H9 (cell line): ENCODE measurements at regions not wholly inside any gene's neighbourhood (a gene's known extent, or its start where the extent isn't known, plus 50 kb on each side); places are given as distances from the start of the nearest gene placed in this dataset.

Experiments
- DNase-seq: peaks from one replicate; pipeline ENCODE4 v3.0.0-alpha.2; 2017
- H2AFZ ChIP-seq: one replicate; pipeline ENCODE4 v1.6.1; 2013; ENCODE audit warnings: mild to moderate bottlenecking, low read length, control low read depth, moderate library complexity
- H2AK5ac ChIP-seq: 2 replicates; pipeline ENCODE4 v1.6.1; 2013; ENCODE audit warnings: low read length, control low read depth, mixed read lengths; ENCODE audit not compliant: insufficient read length
- H2BK120ac ChIP-seq: one replicate; pipeline ENCODE4 v1.6.1; 2013; ENCODE audit warnings: low read depth, mild to moderate bottlenecking, low read length, control low read depth, inconsistent platforms; ENCODE audit not compliant: poor library complexity, severe bottlenecking
- H2BK12ac ChIP-seq: 2 replicates; pipeline ENCODE4 v1.6.1; 2013; ENCODE audit warnings: low read length, control low read depth, mixed read lengths, low read depth; ENCODE audit not compliant: insufficient read length
- H2BK15ac ChIP-seq: 2 replicates; pipeline ENCODE4 v1.6.1; 2013; ENCODE audit warnings: low read depth, low read length, control low read depth
- H2BK20ac ChIP-seq: one replicate; pipeline ENCODE4 v1.6.1; 2013; ENCODE audit warnings: low read depth, mild to moderate bottlenecking, low read length, control low read depth, inconsistent platforms; ENCODE audit not compliant: poor library complexity, severe bottlenecking
- H2BK5ac ChIP-seq: 2 replicates; pipeline ENCODE4 v1.6.1; 2013; ENCODE audit warnings: low read length, control low read depth, mixed read lengths; ENCODE audit not compliant: insufficient read length
- H3K14ac ChIP-seq: 2 replicates; pipeline ENCODE4 v1.6.1; 2013; ENCODE audit warnings: low read length, control low read depth; ENCODE audit not compliant: insufficient read depth
- H3K18ac ChIP-seq: 2 replicates; pipeline ENCODE4 v1.6.1; 2013; ENCODE audit warnings: low read depth, mild to moderate bottlenecking, mixed read lengths, low read length, control low read depth; ENCODE audit not compliant: insufficient read length
- H3K23ac ChIP-seq: 2 replicates; pipeline ENCODE4 v1.6.1; 2013; ENCODE audit warnings: low read length, control low read depth, mixed read lengths, low read depth; ENCODE audit not compliant: insufficient read length
- H3K23me2 ChIP-seq: 2 replicates; pipeline ENCODE4 v1.6.1; 2013; ENCODE audit warnings: low read depth, mild to moderate bottlenecking, mixed read lengths, low read length, control low read depth; ENCODE audit not compliant: insufficient read length, poor library complexity, severe bottlenecking
- H3K27ac ChIP-seq: 2 replicates; pipeline ENCODE4 v1.5.1; 2013; ENCODE audit warnings: low read length, control low read depth, mixed read lengths, low read depth; ENCODE audit not compliant: insufficient read length
- H3K27me3 ChIP-seq: 2 replicates; pipeline ENCODE4 v1.6.1; 2013; ENCODE audit warnings: low read length, control low read depth, inconsistent platforms; ENCODE audit not compliant: insufficient read depth
- H3K4ac ChIP-seq: 2 replicates; pipeline ENCODE4 v1.6.1; 2013; ENCODE audit warnings: low read depth, mild to moderate bottlenecking, control low read depth, inconsistent platforms, low read length, moderate library complexity
- H3K4me1 ChIP-seq: 2 replicates; pipeline ENCODE4 v1.6.1; 2013; ENCODE audit warnings: low read length, control low read depth, inconsistent platforms; ENCODE audit not compliant: insufficient read depth
- H3K4me2 ChIP-seq: 2 replicates; pipeline ENCODE4 v1.6.1; 2013; ENCODE audit warnings: low read length, control low read depth, mixed read lengths; ENCODE audit not compliant: insufficient read length, insufficient read depth
- H3K56ac ChIP-seq: 2 replicates; pipeline ENCODE4 v1.6.1; 2013; ENCODE audit warnings: low read depth, mild to moderate bottlenecking, mixed read lengths, low read length, control low read depth; ENCODE audit not compliant: insufficient read length
- H3K79me1 ChIP-seq: 2 replicates; pipeline ENCODE4 v1.6.1; 2013; ENCODE audit warnings: low read depth, mild to moderate bottlenecking, moderate library complexity, low read length, control low read depth, inconsistent platforms; ENCODE audit not compliant: insufficient read depth, poor library complexity, severe bottlenecking
- H3K79me2 ChIP-seq: 2 replicates; pipeline ENCODE4 v1.6.1; 2013; ENCODE audit warnings: low read length, control low read depth, inconsistent platforms; ENCODE audit not compliant: insufficient read depth
- H3K9ac ChIP-seq: 2 replicates; pipeline ENCODE4 v1.6.1; 2013; ENCODE audit warnings: low read length, control low read depth, mixed read lengths; ENCODE audit not compliant: insufficient read length; ENCODE audit errors: extremely low read depth
- H3K9me3 ChIP-seq: one replicate; pipeline ENCODE4 v1.6.1; 2013; ENCODE audit warnings: low read depth, low read length, inconsistent platforms; ENCODE audit not compliant: control insufficient read depth
- H3T11ph ChIP-seq: one replicate; pipeline ENCODE4 v1.6.1; 2013; ENCODE audit warnings: mild to moderate bottlenecking, low read length, control low read depth, inconsistent platforms
- H4K20me1 ChIP-seq: one replicate; pipeline ENCODE4 v1.6.1; 2013; ENCODE audit not compliant: control insufficient read depth, insufficient read length, insufficient read depth
- H4K5ac ChIP-seq: 2 replicates; pipeline ENCODE4 v1.6.1; 2013; ENCODE audit warnings: low read depth, mild to moderate bottlenecking, mixed read lengths, low read length, control low read depth; ENCODE audit not compliant: insufficient read length
- H4K8ac ChIP-seq: replicated peaks from 2 replicates; pipeline ENCODE4 v1.6.1; 2013; ENCODE audit warnings: low read length, control low read depth, mixed read lengths, low read depth; ENCODE audit not compliant: insufficient read length
- H4K91ac ChIP-seq: 2 replicates; pipeline ENCODE4 v1.6.1; 2013; ENCODE audit warnings: low read depth, mild to moderate bottlenecking, moderate library complexity, mixed read lengths, low read length, control low read depth; ENCODE audit not compliant: insufficient read length
- H3K27ac Mint-ChIP-seq, 3 experiments: 2 replicates in 2 of 3; 3 replicates in 1 of 3; pipeline ENCODE4 v1.8.0; 2020 to 2021; ENCODE audit warnings: mixed read lengths in 3 of 3, mild to moderate bottlenecking in 1 of 3, moderate library complexity in 1 of 3
- H3K27me3 Mint-ChIP-seq: 2 replicates; pipeline ENCODE4 v1.8.0; 2021; ENCODE audit warnings: low read depth, mild to moderate bottlenecking, moderate library complexity, mixed read lengths
- H3K36me3 Mint-ChIP-seq, 3 experiments: 2 replicates in 2 of 3; 3 replicates in 1 of 3; pipeline ENCODE4 v1.8.0; 2020 to 2021; ENCODE audit warnings: low read depth in 3 of 3, mixed read lengths in 3 of 3; ENCODE audit not compliant: insufficient read depth in 1 of 3
- H3K4me1 Mint-ChIP-seq, 2 experiments: 2 replicates each; pipeline ENCODE4 v1.8.0; 2020; ENCODE audit warnings: mixed read lengths in 2 of 2
- H3K4me3 Mint-ChIP-seq, 2 experiments: 2 replicates in 1 of 2; 3 replicates in 1 of 2; pipeline ENCODE4 v1.8.0; 2020 to 2021; ENCODE audit warnings: mild to moderate bottlenecking in 2 of 2, mixed read lengths in 2 of 2, moderate library complexity in 1 of 2
- H3K9me3 Mint-ChIP-seq, 2 experiments: 2 replicates in 1 of 2; 3 replicates in 1 of 2; pipeline ENCODE4 v1.8.0; 2020; ENCODE audit warnings: mild to moderate bottlenecking in 2 of 2, mixed read lengths in 2 of 2, moderate library complexity in 1 of 2
- CTCF ChIP-seq: fragments of 200-600 bp; sonication (generic); conservative IDR thresholded peaks from 3 replicates; pipeline ENCODE4 v1.8.0; 2021; ENCODE audit warnings: antibody characterized with exemption, mild to moderate bottlenecking
- WGBS: extraction: QIAGEN DNeasy Blood & Tissue Kit; methylation state at CpG from one replicate; pipeline ENCODE4 v1.1.7; 2013; ENCODE audit warnings: missing lambda C conversion rate, low lambda C conversion rate, mixed read lengths; ENCODE audit not compliant: insufficient read length; ENCODE audit errors: extremely low coverage; 5-methylcytosine and 5-hydroxymethylcytosine counted together

GRCh38 chr5:161023551-161023950 lies 171.5 kb upstream of the ATP10B start:
- Histone ChIP-seq H3K9me3 (no peaks in the 10 kb centered on the region), H2AK5ac (no peak overlapping the region), H4K20me1 (no peaks in the 10 kb centered on the region), H3K4me1 (no peaks in the 10 kb centered on the region), H3T11ph (no peak overlapping the region), H3K4me2 (no peak overlapping the region), H3K27me3 (no peaks in the 10 kb centered on the region), H3K23ac (no peak overlapping the region), H2BK5ac (no peak overlapping the region), H3K23me2 (no peaks in the 10 kb centered on the region), H2BK15ac (no peak overlapping the region), H2AFZ (no peak overlapping the region), H4K8ac (no peak overlapping the region), H4K5ac (no peak overlapping the region), H3K4ac (no peak overlapping the region), H3K14ac (no peak overlapping the region), H2BK120ac (no peak overlapping the region), H3K18ac (no peak overlapping the region), H3K79me1 (no peaks in the 10 kb centered on the region), H3K79me2 (no peaks in the 10 kb centered on the region), H3K27ac (no peak overlapping the region), H3K56ac (no peak overlapping the region), H4K91ac (no peak overlapping the region), H2BK20ac (no peak overlapping the region), H2BK12ac (no peak overlapping the region), H3K9ac (no peak overlapping the region)
- no peak overlapping the region for H3K27ac Mint-ChIP-seq
- no CpG with 5 or more reads among the region's 4 CpGs for WGBS
- no peak overlapping the region for H3K4me3 Mint-ChIP-seq
- H3K4me1 Mint-ChIP-seq: no peaks in the 10 kb centered on the region
- H3K27me3 Mint-ChIP-seq: no peaks in the 10 kb centered on the region
- H3K9me3 Mint-ChIP-seq: no peaks in the 10 kb centered on the region
- no peak for DNase-seq
- no peaks in the 10 kb centered on the region; a peak in 1 of 7 replicates for H3K36me3 Mint-ChIP-seq
- TF ChIP-seq CTCF: no peak
